HepG2 (cell line): ENCODE measurements at regions not wholly inside any gene's neighbourhood (a gene's known extent, or its start where the extent isn't known, plus 50 kb on each side); places are given as distances from the start of the nearest gene placed in this dataset.

Experiments used
- ADNP ChIP-seq: sonication (generic); formaldehyde crosslinking; IDR thresholded peaks from 2 replicates; pipeline ENCODE4 v1.4.0; 2020; ENCODE audit warnings: missing genetic modification reagents
- CBFB ChIP-seq: sonication (generic); formaldehyde crosslinking; IDR thresholded peaks from 2 replicates; pipeline ENCODE4 v1.4.0; 2020; ENCODE audit warnings: missing genetic modification reagents
- EP300 ChIP-seq, 3 experiments: sonication (generic) in 1 of 3; formaldehyde crosslinking in 1 of 3; IDR thresholded peaks; 2 replicates each; pipeline versions ENCODE4 v1.5.1 to v1.6.1; 2011 to 2020; ENCODE audit warnings: low read depth in 2 of 3, low read length in 2 of 3, borderline replicate concordance in 1 of 3, improper control_type of control experiment in 1 of 3, mild to moderate bottlenecking in 1 of 3, missing genetic modification reagents in 1 of 3, moderate library complexity in 1 of 3
- FOXA3 ChIP-seq: IDR thresholded peaks from 2 replicates; pipeline ENCODE4 v1.6.1; 2016; ENCODE audit warnings: missing genetic modification reagents, missing compliant biosample characterization
- MAX ChIP-seq: IDR thresholded peaks from 2 replicates; pipeline ENCODE4 v1.6.1; 2012; ENCODE audit warnings: inconsistent platforms
- MXD4 ChIP-seq: IDR thresholded peaks from 2 replicates; pipeline ENCODE4 v1.6.1; 2016; ENCODE audit warnings: mild to moderate bottlenecking, missing biosample characterization, missing genetic modification reagents
- NR2C2 ChIP-seq: sonication (generic); formaldehyde crosslinking; IDR thresholded peaks from 2 replicates; pipeline ENCODE4 v1.4.0; 2020; ENCODE audit warnings: missing genetic modification reagents, mild to moderate bottlenecking, moderate library complexity, borderline replicate concordance
- POLR2A ChIP-seq, 2 experiments: IDR thresholded peaks; 2 replicates each; pipeline ENCODE4 v1.6.1; 2011; ENCODE audit warnings: low read depth in 2 of 2, low read length in 2 of 2, mild to moderate bottlenecking in 1 of 2, moderate library complexity in 1 of 2; ENCODE audit not compliant: insufficient read depth in 1 of 2
- POLR2AphosphoS5 ChIP-seq: IDR thresholded peaks from 2 replicates; pipeline ENCODE4 v1.6.1; 2012; ENCODE audit warnings: low read depth, low read length
- PRDM10 ChIP-seq: sonication (generic); formaldehyde crosslinking; IDR thresholded peaks from 2 replicates; pipeline ENCODE4 v1.4.0; 2020; ENCODE audit warnings: low read depth, missing genetic modification reagents
- TCF12 ChIP-seq, 2 experiments: fragments of 450-650 bp in 1 of 2; sonication (generic) in 1 of 2; formaldehyde crosslinking in 1 of 2; IDR thresholded peaks; 2 replicates each; pipeline versions ENCODE4 v1.6.1 to v1.8.0; 2017 to 2022; ENCODE audit warnings: antibody characterized with exemption in 1 of 2, mild to moderate bottlenecking in 1 of 2, missing genetic modification reagents in 1 of 2, moderate library complexity in 1 of 2
- ZBTB7A ChIP-seq: sonication (generic); formaldehyde crosslinking; IDR thresholded peaks from 2 replicates; pipeline ENCODE4 v1.8.0; 2022; ENCODE audit warnings: mild to moderate bottlenecking, missing genetic modification reagents
- TF ChIP-seq, protein P1 (sequence below): sonication (generic); formaldehyde crosslinking; IDR thresholded peaks from 2 replicates; pipeline ENCODE4 v1.5.0; 2020; ENCODE audit warnings: mild to moderate bottlenecking, missing genetic modification reagents, moderate library complexity

DNA sequence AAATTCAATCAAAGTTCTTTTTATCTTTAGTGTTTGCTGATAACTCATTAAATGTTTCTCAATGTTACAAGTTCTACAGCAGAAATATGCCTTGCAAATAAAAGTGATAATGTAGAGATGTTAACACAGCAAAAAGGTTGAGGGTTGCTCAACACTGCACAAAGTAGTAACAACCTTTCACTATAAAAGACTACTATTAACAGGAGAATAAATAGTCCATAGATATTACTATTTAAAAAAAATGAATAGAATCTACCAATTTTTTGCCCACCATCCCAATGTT is 378.1 kb downstream of the RBM43 start:
- no peak for TF ChIP-seq CBFB
- TF ChIP-seq MXD4 (CRISPR knock-in tag), result no peak
- TF ChIP-seq EP300 (IDR thresholded peaks at IDR 0.05; ENCODE audit: low read depth in 2 of 2, low read length in 2 of 2), result no peak
- TF ChIP-seq EP300 (CRISPR knock-in tag; IDR thresholded peaks at IDR 0.05; ENCODE audit: borderline replicate concordance), result no peak
- TF ChIP-seq ADNP (CRISPR knock-in tag), result no peak
- TF ChIP-seq NR2C2, result no peak
- TF ChIP-seq, protein P1, sequence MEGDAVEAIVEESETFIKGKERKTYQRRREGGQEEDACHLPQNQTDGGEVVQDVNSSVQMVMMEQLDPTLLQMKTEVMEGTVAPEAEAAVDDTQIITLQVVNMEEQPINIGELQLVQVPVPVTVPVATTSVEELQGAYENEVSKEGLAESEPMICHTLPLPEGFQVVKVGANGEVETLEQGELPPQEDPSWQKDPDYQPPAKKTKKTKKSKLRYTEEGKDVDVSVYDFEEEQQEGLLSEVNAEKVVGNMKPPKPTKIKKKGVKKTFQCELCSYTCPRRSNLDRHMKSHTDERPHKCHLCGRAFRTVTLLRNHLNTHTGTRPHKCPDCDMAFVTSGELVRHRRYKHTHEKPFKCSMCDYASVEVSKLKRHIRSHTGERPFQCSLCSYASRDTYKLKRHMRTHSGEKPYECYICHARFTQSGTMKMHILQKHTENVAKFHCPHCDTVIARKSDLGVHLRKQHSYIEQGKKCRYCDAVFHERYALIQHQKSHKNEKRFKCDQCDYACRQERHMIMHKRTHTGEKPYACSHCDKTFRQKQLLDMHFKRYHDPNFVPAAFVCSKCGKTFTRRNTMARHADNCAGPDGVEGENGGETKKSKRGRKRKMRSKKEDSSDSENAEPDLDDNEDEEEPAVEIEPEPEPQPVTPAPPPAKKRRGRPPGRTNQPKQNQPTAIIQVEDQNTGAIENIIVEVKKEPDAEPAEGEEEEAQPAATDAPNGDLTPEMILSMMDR, result no peak
- TF ChIP-seq PRDM10 (CRISPR knock-in tag), result no peak
- TF ChIP-seq ZBTB7A (CRISPR knock-in tag), result no peak
- no peak for TF ChIP-seq POLR2A (IDR thresholded peaks at IDR 0.05; ENCODE audit: insufficient read depth in 1 of 2, low read depth in 2 of 2, low read length in 2 of 2)
- TF ChIP-seq POLR2AphosphoS5, result no peak
- TF ChIP-seq MAX, result no peak
- TF ChIP-seq FOXA3 (CRISPR knock-in tag), result no peak
- TF ChIP-seq TCF12 (IDR thresholded peaks at IDR 0.05), result no peak
- TF ChIP-seq TCF12 (CRISPR knock-in tag; IDR thresholded peaks at IDR 0.05), result no peak
